A549 (cell line): ENCODE measurements at regions not wholly inside any gene's neighbourhood (a gene's known extent, or its start where the extent isn't known, plus 50 kb on each side); places are given as distances from the start of the nearest gene placed in this dataset.

Experiments used
- CHD2 ChIP-seq: fragments of 150-350 bp; IDR thresholded peaks from 2 replicates; pipeline ENCODE4 v1.6.1; 2014; ENCODE audit warnings: low read length; ENCODE audit not compliant: partially characterized antibody
- EP300 ChIP-seq, 2 experiments: fragments of >200 bp; sonication (Bioruptor Twin); formaldehyde crosslinking; IDR thresholded peaks; 2 replicates in 1 of 2; 3 replicates in 1 of 2; pipeline ENCODE4 v1.6.1; 2016 to 2017
- ESRRA ChIP-seq: fragments of 150-350 bp; IDR thresholded peaks from 2 replicates; pipeline ENCODE4 v1.6.1; 2014; ENCODE audit warnings: mild to moderate bottlenecking, low read length, borderline replicate concordance
- PBX3 ChIP-seq: IDR thresholded peaks from 2 replicates; pipeline ENCODE4 v1.6.1; 2012
- RAD21 ChIP-seq, 2 experiments: fragments of >200 bp in 1 of 2; sonication (Bioruptor Twin) in 1 of 2; formaldehyde crosslinking in 1 of 2; IDR thresholded peaks in 1 of 2; conservative IDR thresholded peaks in 1 of 2; 2 replicates in 1 of 2; 3 replicates in 1 of 2; pipeline ENCODE4 v1.6.1; 2012 to 2018; ENCODE audit warnings: inconsistent platforms in 1 of 2

- TF ChIP-seq ESRRA = no peak
- no peak for TF ChIP-seq RAD21 (conservative IDR thresholded peaks at IDR 0.05 in 1 of 2, IDR thresholded peaks at IDR 0.05 in 1 of 2)
- TF ChIP-seq CHD2 = no peak
- TF ChIP-seq PBX3 = no peak
- no peak for TF ChIP-seq EP300 (IDR thresholded peaks at IDR 0.05)
Observed at GRCh38 chr18:73214970-73215369, 347.2 kb upstream of the NETO1 start.
